Tibial nerve (tissue), 4 donors: ENCODE measurements at regions not wholly inside any gene's neighbourhood (a gene's known extent, or its start where the extent isn't known, plus 50 kb on each side); places are given as distances from the start of the nearest gene placed in this dataset.

Experiments used
- CTCF ChIP-seq, 5 experiments: fragments of 200-600 bp in 3 of 5; fragments of 450-650 bp in 2 of 5; sonication (generic) in 3 of 5; IDR thresholded peaks; one replicate each; pipeline ENCODE4 v1.5.1; 2016 to 2019; ENCODE audit warnings: antibody characterized with exemption in 5 of 5, mild to moderate bottlenecking in 3 of 5, moderate library complexity in 2 of 5
- EP300 ChIP-seq, 2 donors: sonication (generic); formaldehyde crosslinking; IDR thresholded peaks; one replicate each; pipeline ENCODE4 v1.6.1; 2017; ENCODE audit warnings: antibody characterized with exemption in 2 of 2, mild to moderate bottlenecking in 1 of 2
- POLR2A ChIP-seq, 2 donors: fragments of 450-650 bp; IDR thresholded peaks; one replicate each; pipeline ENCODE4 v1.6.1; 2017; ENCODE audit warnings: antibody characterized with exemption in 2 of 2, mild to moderate bottlenecking in 2 of 2, moderate library complexity in 2 of 2

- TF ChIP-seq CTCF (IDR thresholded peaks at IDR 0.05) (no peak), POLR2A (IDR thresholded peaks at IDR 0.05) (no peak), EP300 (IDR thresholded peaks at IDR 0.05) (no peak)
Measured at GRCh38 chr13:108527844-108528243, 101.6 kb upstream of the MYO16 start.
